ENCODE measurements at regions not wholly inside any gene's neighbourhood (a gene's known extent, or its start where the extent isn't known, plus 50 kb on each side); places are given as distances from the start of the nearest gene placed in this dataset.

GRCh38 chr16:27720731-27721530 lies 171.0 kb downstream of the KATNIP start (continued):
- no peak for TF ChIP-seq ZBTB40 (IDR thresholded peaks at IDR 0.05)
- no peak for TF ChIP-seq ZBTB40 (CRISPR knock-in tag; IDR thresholded peaks at IDR 0.05)
- no peak for TF ChIP-seq ATF2 (CRISPR knock-in tag; IDR thresholded peaks at IDR 0.05)
- TF ChIP-seq CLOCK (CRISPR knock-in tag; IDR thresholded peaks at IDR 0.05; ENCODE audit: borderline replicate concordance): no peak
- TF ChIP-seq SETDB1 (IDR thresholded peaks at IDR 0.05; ENCODE audit: low read length): no peak
- TF ChIP-seq SMARCA5 (IDR thresholded peaks at IDR 0.05): no peak
- no peak for TF ChIP-seq TFE3 (CRISPR knock-in tag; IDR thresholded peaks at IDR 0.05)
- TF ChIP-seq ZNF75A (CRISPR knock-in tag; IDR thresholded peaks at IDR 0.05): no peak
- no peak for TF ChIP-seq ZZZ3 (IDR thresholded peaks at IDR 0.05)
- no peak for TF ChIP-seq MXI1 (IDR thresholded peaks at IDR 0.05; ENCODE audit: low read depth, low read length)
- TF ChIP-seq, protein P1, sequence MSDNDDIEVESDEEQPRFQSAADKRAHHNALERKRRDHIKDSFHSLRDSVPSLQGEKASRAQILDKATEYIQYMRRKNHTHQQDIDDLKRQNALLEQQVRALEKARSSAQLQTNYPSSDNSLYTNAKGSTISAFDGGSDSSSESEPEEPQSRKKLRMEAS (CRISPR knock-in tag; IDR thresholded peaks at IDR 0.05): no peak
- no peak for TF ChIP-seq CBX1 (IDR thresholded peaks at IDR 0.05; ENCODE audit: low read depth)
